MM.1S (cell line): ENCODE measurements at regions not wholly inside any gene's neighbourhood (a gene's known extent, or its start where the extent isn't known, plus 50 kb on each side); places are given as distances from the start of the nearest gene placed in this dataset.

ENCODE experiments used
- EZH2 ChIP-seq: fragments of 300-600 bp; sonication (generic); optimal IDR thresholded peaks from 2 replicates; pipeline ENCODE3; 2017; ENCODE audit warnings: low read depth, mild to moderate bottlenecking, antibody characterized with exemption, low read length, mixed read lengths
- EZH2phosphoT487 ChIP-seq: fragments of 300-600 bp; sonication (generic); IDR thresholded peaks from 2 replicates; pipeline ENCODE4 v1.6.1; 2018; ENCODE audit warnings: antibody characterized with exemption, low read length
- TF ChIP-seq, protein P1 (sequence below): fragments of 300-600 bp; sonication (generic); IDR thresholded peaks from 2 replicates; pipeline ENCODE4 v1.5.1; 2016; ENCODE audit warnings: antibody characterized with exemption, low read length, mixed read lengths

DNA sequence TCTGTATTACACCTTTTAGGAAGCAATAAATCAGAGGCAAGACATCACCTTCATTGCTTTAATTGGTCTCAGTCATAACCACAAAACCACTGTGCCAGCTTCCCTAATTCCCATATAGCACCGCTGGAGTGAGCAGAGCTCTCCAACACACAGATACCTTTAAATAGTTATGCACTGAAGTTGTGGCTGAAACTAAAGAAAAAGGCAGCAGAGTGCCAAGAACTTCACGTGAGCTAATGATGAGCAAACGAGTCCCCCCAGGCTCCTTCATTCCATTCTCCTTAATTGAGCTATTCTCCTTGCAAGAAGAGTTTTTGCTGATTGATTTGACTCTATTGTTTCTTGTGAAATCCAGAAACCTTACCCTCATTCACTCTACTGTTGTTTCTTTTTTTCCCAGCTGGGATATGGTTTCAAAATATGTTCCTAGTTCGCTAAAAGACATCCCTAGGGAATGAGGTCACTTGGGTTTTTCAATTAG lies 501.5 kb downstream of the SPATA31D1 start:
- TF ChIP-seq, protein P1, sequence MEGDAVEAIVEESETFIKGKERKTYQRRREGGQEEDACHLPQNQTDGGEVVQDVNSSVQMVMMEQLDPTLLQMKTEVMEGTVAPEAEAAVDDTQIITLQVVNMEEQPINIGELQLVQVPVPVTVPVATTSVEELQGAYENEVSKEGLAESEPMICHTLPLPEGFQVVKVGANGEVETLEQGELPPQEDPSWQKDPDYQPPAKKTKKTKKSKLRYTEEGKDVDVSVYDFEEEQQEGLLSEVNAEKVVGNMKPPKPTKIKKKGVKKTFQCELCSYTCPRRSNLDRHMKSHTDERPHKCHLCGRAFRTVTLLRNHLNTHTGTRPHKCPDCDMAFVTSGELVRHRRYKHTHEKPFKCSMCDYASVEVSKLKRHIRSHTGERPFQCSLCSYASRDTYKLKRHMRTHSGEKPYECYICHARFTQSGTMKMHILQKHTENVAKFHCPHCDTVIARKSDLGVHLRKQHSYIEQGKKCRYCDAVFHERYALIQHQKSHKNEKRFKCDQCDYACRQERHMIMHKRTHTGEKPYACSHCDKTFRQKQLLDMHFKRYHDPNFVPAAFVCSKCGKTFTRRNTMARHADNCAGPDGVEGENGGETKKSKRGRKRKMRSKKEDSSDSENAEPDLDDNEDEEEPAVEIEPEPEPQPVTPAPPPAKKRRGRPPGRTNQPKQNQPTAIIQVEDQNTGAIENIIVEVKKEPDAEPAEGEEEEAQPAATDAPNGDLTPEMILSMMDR = no peak
- TF ChIP-seq EZH2 (no peak), EZH2phosphoT487 (no peak)
